ENCODE measurements at regions not wholly inside any gene's neighbourhood (a gene's known extent, or its start where the extent isn't known, plus 50 kb on each side); places are given as distances from the start of the nearest gene placed in this dataset.

DNA sequence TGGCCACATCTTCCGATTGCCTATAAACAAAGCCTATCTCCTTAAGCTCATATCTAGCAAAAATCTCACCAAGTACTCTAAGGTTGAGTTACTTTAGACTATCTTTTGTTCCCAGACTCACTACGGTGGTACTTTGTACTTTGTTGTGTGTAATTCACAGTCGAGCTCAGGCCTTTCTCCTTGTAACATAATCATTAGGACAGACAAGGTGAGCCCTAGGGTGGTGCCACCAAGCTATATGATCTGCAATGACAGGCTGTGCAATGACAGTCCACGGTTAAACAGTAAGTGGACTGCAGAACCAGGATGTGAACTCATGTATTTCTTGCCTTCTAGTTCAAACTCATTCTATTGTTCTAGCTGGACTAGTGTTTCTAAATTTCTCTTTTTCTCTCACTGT is 132.2 kb downstream of the UBE2U start:
- TF ChIP-seq CTCF (IDR thresholded peaks at IDR 0.05) (no peak), POLR2AphosphoS5 (IDR thresholded peaks at IDR 0.05; ENCODE audit: low read depth, low read length) (no peak), SIN3A (IDR thresholded peaks at IDR 0.05; ENCODE audit: borderline replicate concordance, insufficient read depth, low read depth, low read length) (no peak)
- TF ChIP-seq, protein P1, sequence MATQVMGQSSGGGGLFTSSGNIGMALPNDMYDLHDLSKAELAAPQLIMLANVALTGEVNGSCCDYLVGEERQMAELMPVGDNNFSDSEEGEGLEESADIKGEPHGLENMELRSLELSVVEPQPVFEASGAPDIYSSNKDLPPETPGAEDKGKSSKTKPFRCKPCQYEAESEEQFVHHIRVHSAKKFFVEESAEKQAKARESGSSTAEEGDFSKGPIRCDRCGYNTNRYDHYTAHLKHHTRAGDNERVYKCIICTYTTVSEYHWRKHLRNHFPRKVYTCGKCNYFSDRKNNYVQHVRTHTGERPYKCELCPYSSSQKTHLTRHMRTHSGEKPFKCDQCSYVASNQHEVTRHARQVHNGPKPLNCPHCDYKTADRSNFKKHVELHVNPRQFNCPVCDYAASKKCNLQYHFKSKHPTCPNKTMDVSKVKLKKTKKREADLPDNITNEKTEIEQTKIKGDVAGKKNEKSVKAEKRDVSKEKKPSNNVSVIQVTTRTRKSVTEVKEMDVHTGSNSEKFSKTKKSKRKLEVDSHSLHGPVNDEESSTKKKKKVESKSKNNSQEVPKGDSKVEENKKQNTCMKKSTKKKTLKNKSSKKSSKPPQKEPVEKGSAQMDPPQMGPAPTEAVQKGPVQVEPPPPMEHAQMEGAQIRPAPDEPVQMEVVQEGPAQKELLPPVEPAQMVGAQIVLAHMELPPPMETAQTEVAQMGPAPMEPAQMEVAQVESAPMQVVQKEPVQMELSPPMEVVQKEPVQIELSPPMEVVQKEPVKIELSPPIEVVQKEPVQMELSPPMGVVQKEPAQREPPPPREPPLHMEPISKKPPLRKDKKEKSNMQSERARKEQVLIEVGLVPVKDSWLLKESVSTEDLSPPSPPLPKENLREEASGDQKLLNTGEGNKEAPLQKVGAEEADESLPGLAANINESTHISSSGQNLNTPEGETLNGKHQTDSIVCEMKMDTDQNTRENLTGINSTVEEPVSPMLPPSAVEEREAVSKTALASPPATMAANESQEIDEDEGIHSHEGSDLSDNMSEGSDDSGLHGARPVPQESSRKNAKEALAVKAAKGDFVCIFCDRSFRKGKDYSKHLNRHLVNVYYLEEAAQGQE (IDR thresholded peaks at IDR 0.05; ENCODE audit: insufficient read depth in 1 of 2, low read depth in 2 of 2, low read length in 1 of 2), result no peak

All from Panc1 (cell line).